H9 (cell line): ENCODE measurements at regions not wholly inside any gene's neighbourhood (a gene's known extent, or its start where the extent isn't known, plus 50 kb on each side); places are given as distances from the start of the nearest gene placed in this dataset.

ENCODE experiments used
- DNase-seq: peaks from one replicate; pipeline ENCODE4 v3.0.0-alpha.2; 2017
- H2AFZ ChIP-seq: one replicate; pipeline ENCODE4 v1.6.1; 2013; ENCODE audit warnings: mild to moderate bottlenecking, low read length, control low read depth, moderate library complexity
- H2AK5ac ChIP-seq: 2 replicates; pipeline ENCODE4 v1.6.1; 2013; ENCODE audit warnings: low read length, control low read depth, mixed read lengths; ENCODE audit not compliant: insufficient read length
- H2BK120ac ChIP-seq: one replicate; pipeline ENCODE4 v1.6.1; 2013; ENCODE audit warnings: low read depth, mild to moderate bottlenecking, low read length, control low read depth, inconsistent platforms; ENCODE audit not compliant: poor library complexity, severe bottlenecking
- H2BK12ac ChIP-seq: 2 replicates; pipeline ENCODE4 v1.6.1; 2013; ENCODE audit warnings: low read length, control low read depth, mixed read lengths, low read depth; ENCODE audit not compliant: insufficient read length
- H2BK15ac ChIP-seq: 2 replicates; pipeline ENCODE4 v1.6.1; 2013; ENCODE audit warnings: low read depth, low read length, control low read depth
- H2BK20ac ChIP-seq: one replicate; pipeline ENCODE4 v1.6.1; 2013; ENCODE audit warnings: low read depth, mild to moderate bottlenecking, low read length, control low read depth, inconsistent platforms; ENCODE audit not compliant: poor library complexity, severe bottlenecking
- H2BK5ac ChIP-seq: 2 replicates; pipeline ENCODE4 v1.6.1; 2013; ENCODE audit warnings: low read length, control low read depth, mixed read lengths; ENCODE audit not compliant: insufficient read length
- H3K14ac ChIP-seq: 2 replicates; pipeline ENCODE4 v1.6.1; 2013; ENCODE audit warnings: low read length, control low read depth; ENCODE audit not compliant: insufficient read depth
- H3K18ac ChIP-seq: 2 replicates; pipeline ENCODE4 v1.6.1; 2013; ENCODE audit warnings: low read depth, mild to moderate bottlenecking, mixed read lengths, low read length, control low read depth; ENCODE audit not compliant: insufficient read length
- H3K23ac ChIP-seq: 2 replicates; pipeline ENCODE4 v1.6.1; 2013; ENCODE audit warnings: low read length, control low read depth, mixed read lengths, low read depth; ENCODE audit not compliant: insufficient read length
- H3K23me2 ChIP-seq: 2 replicates; pipeline ENCODE4 v1.6.1; 2013; ENCODE audit warnings: low read depth, mild to moderate bottlenecking, mixed read lengths, low read length, control low read depth; ENCODE audit not compliant: insufficient read length, poor library complexity, severe bottlenecking
- H3K27ac ChIP-seq: 2 replicates; pipeline ENCODE4 v1.5.1; 2013; ENCODE audit warnings: low read length, control low read depth, mixed read lengths, low read depth; ENCODE audit not compliant: insufficient read length
- H3K27me3 ChIP-seq: 2 replicates; pipeline ENCODE4 v1.6.1; 2013; ENCODE audit warnings: low read length, control low read depth, inconsistent platforms; ENCODE audit not compliant: insufficient read depth
- H3K4ac ChIP-seq: 2 replicates; pipeline ENCODE4 v1.6.1; 2013; ENCODE audit warnings: low read depth, mild to moderate bottlenecking, control low read depth, inconsistent platforms, low read length, moderate library complexity
- H3K4me1 ChIP-seq: 2 replicates; pipeline ENCODE4 v1.6.1; 2013; ENCODE audit warnings: low read length, control low read depth, inconsistent platforms; ENCODE audit not compliant: insufficient read depth
- H3K4me2 ChIP-seq: 2 replicates; pipeline ENCODE4 v1.6.1; 2013; ENCODE audit warnings: low read length, control low read depth, mixed read lengths; ENCODE audit not compliant: insufficient read length, insufficient read depth
- H3K56ac ChIP-seq: 2 replicates; pipeline ENCODE4 v1.6.1; 2013; ENCODE audit warnings: low read depth, mild to moderate bottlenecking, mixed read lengths, low read length, control low read depth; ENCODE audit not compliant: insufficient read length
- H3K79me1 ChIP-seq: 2 replicates; pipeline ENCODE4 v1.6.1; 2013; ENCODE audit warnings: low read depth, mild to moderate bottlenecking, moderate library complexity, low read length, control low read depth, inconsistent platforms; ENCODE audit not compliant: insufficient read depth, poor library complexity, severe bottlenecking
- H3K79me2 ChIP-seq: 2 replicates; pipeline ENCODE4 v1.6.1; 2013; ENCODE audit warnings: low read length, control low read depth, inconsistent platforms; ENCODE audit not compliant: insufficient read depth
- H3K9ac ChIP-seq: 2 replicates; pipeline ENCODE4 v1.6.1; 2013; ENCODE audit warnings: low read length, control low read depth, mixed read lengths; ENCODE audit not compliant: insufficient read length; ENCODE audit errors: extremely low read depth
- H3K9me3 ChIP-seq: one replicate; pipeline ENCODE4 v1.6.1; 2013; ENCODE audit warnings: low read depth, low read length, inconsistent platforms; ENCODE audit not compliant: control insufficient read depth
- H3T11ph ChIP-seq: one replicate; pipeline ENCODE4 v1.6.1; 2013; ENCODE audit warnings: mild to moderate bottlenecking, low read length, control low read depth, inconsistent platforms
- H4K20me1 ChIP-seq: one replicate; pipeline ENCODE4 v1.6.1; 2013; ENCODE audit not compliant: control insufficient read depth, insufficient read length, insufficient read depth
- H4K5ac ChIP-seq: 2 replicates; pipeline ENCODE4 v1.6.1; 2013; ENCODE audit warnings: low read depth, mild to moderate bottlenecking, mixed read lengths, low read length, control low read depth; ENCODE audit not compliant: insufficient read length
- H4K8ac ChIP-seq: replicated peaks from 2 replicates; pipeline ENCODE4 v1.6.1; 2013; ENCODE audit warnings: low read length, control low read depth, mixed read lengths, low read depth; ENCODE audit not compliant: insufficient read length
- H4K91ac ChIP-seq: 2 replicates; pipeline ENCODE4 v1.6.1; 2013; ENCODE audit warnings: low read depth, mild to moderate bottlenecking, moderate library complexity, mixed read lengths, low read length, control low read depth; ENCODE audit not compliant: insufficient read length
- H3K27ac Mint-ChIP-seq, 3 experiments: 2 replicates in 2 of 3; 3 replicates in 1 of 3; pipeline ENCODE4 v1.8.0; 2020 to 2021; ENCODE audit warnings: mixed read lengths in 3 of 3, mild to moderate bottlenecking in 1 of 3, moderate library complexity in 1 of 3
- H3K27me3 Mint-ChIP-seq: 2 replicates; pipeline ENCODE4 v1.8.0; 2021; ENCODE audit warnings: low read depth, mild to moderate bottlenecking, moderate library complexity, mixed read lengths
- H3K36me3 Mint-ChIP-seq, 3 experiments: 2 replicates in 2 of 3; 3 replicates in 1 of 3; pipeline ENCODE4 v1.8.0; 2020 to 2021; ENCODE audit warnings: low read depth in 3 of 3, mixed read lengths in 3 of 3; ENCODE audit not compliant: insufficient read depth in 1 of 3
- H3K4me1 Mint-ChIP-seq, 2 experiments: 2 replicates each; pipeline ENCODE4 v1.8.0; 2020; ENCODE audit warnings: mixed read lengths in 2 of 2
- H3K4me3 Mint-ChIP-seq, 2 experiments: 2 replicates in 1 of 2; 3 replicates in 1 of 2; pipeline ENCODE4 v1.8.0; 2020 to 2021; ENCODE audit warnings: mild to moderate bottlenecking in 2 of 2, mixed read lengths in 2 of 2, moderate library complexity in 1 of 2
- H3K9me3 Mint-ChIP-seq, 2 experiments: 2 replicates in 1 of 2; 3 replicates in 1 of 2; pipeline ENCODE4 v1.8.0; 2020; ENCODE audit warnings: mild to moderate bottlenecking in 2 of 2, mixed read lengths in 2 of 2, moderate library complexity in 1 of 2
- WGBS: extraction: QIAGEN DNeasy Blood & Tissue Kit; methylation state at CpG from one replicate; pipeline ENCODE4 v1.1.7; 2013; ENCODE audit warnings: missing lambda C conversion rate, low lambda C conversion rate, mixed read lengths; ENCODE audit not compliant: insufficient read length; ENCODE audit errors: extremely low coverage; 5-methylcytosine and 5-hydroxymethylcytosine counted together
- TF ChIP-seq, protein P1 (sequence below): fragments of 200-600 bp; sonication (generic); conservative IDR thresholded peaks from 3 replicates; pipeline ENCODE4 v1.8.0; 2021; ENCODE audit warnings: antibody characterized with exemption, mild to moderate bottlenecking

DNA sequence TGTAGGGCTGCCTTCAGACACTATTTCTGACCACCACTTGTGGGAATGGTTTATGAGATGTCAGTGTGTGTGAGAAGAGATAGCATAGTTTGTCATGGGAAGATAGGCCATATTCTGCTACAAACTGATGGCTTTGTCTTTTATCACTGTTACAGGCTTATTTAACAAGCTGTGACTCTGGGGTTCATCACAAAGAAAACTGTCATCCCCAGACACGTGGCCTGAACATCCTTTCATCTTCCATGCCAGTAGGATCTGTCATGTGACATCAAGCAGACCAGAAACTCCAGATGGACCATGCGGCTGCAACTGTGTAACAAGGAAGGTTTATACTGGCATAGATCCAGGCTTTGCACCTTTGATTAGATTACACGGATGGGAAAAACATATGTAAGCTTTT, 128.6 kb upstream of the KCNH7 start:
- Mint-ChIP-seq H3K36me3 (no peaks in the 10 kb centered on the region), H3K9me3 (no peaks in the 10 kb centered on the region), H3K27ac (no peak overlapping the region), H3K4me1 (no peaks in the 10 kb centered on the region), H3K27me3 (no peaks in the 10 kb centered on the region), H3K4me3 (no peak overlapping the region)
- Histone ChIP-seq H2AFZ (no peak overlapping the region), H4K5ac (no peak overlapping the region), H3K4ac (no peak overlapping the region), H2BK20ac (no peak overlapping the region), H3K27me3 (no peaks in the 10 kb centered on the region), H2BK120ac (no peak overlapping the region), H3K9ac (no peak overlapping the region), H3K4me1 (no peaks in the 10 kb centered on the region), H3K79me2 (no peaks in the 10 kb centered on the region), H3K23me2 (no peaks in the 10 kb centered on the region), H3K23ac (no peak overlapping the region), H2BK5ac (no peak overlapping the region), H3K56ac (no peak overlapping the region), H3K79me1 (no peaks in the 10 kb centered on the region), H3T11ph (no peak overlapping the region), H2BK12ac (no peak overlapping the region), H3K4me2 (no peak overlapping the region), H2AK5ac (no peak overlapping the region), H4K20me1 (no peaks in the 10 kb centered on the region), H3K14ac (no peak overlapping the region), H3K27ac (no peak overlapping the region), H2BK15ac (no peak overlapping the region), H3K18ac (no peak overlapping the region), H4K8ac (no peak overlapping the region), H4K91ac (no peak overlapping the region), H3K9me3 (no peaks in the 10 kb centered on the region)
- DNase-seq: no peak
- TF ChIP-seq, protein P1, sequence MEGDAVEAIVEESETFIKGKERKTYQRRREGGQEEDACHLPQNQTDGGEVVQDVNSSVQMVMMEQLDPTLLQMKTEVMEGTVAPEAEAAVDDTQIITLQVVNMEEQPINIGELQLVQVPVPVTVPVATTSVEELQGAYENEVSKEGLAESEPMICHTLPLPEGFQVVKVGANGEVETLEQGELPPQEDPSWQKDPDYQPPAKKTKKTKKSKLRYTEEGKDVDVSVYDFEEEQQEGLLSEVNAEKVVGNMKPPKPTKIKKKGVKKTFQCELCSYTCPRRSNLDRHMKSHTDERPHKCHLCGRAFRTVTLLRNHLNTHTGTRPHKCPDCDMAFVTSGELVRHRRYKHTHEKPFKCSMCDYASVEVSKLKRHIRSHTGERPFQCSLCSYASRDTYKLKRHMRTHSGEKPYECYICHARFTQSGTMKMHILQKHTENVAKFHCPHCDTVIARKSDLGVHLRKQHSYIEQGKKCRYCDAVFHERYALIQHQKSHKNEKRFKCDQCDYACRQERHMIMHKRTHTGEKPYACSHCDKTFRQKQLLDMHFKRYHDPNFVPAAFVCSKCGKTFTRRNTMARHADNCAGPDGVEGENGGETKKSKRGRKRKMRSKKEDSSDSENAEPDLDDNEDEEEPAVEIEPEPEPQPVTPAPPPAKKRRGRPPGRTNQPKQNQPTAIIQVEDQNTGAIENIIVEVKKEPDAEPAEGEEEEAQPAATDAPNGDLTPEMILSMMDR: no peak
- WGBS: no CpG with 5 or more reads among the region's 3 CpGs
